Left kidney (tissue), 1 donor: ENCODE measurements at regions not wholly inside any gene's neighbourhood (a gene's known extent, or its start where the extent isn't known, plus 50 kb on each side); places are given as distances from the start of the nearest gene placed in this dataset.

Experiments
- DNase-seq: peaks from one replicate; pipeline ENCODE4 v3.0.0-alpha.2; 2013

DNA sequence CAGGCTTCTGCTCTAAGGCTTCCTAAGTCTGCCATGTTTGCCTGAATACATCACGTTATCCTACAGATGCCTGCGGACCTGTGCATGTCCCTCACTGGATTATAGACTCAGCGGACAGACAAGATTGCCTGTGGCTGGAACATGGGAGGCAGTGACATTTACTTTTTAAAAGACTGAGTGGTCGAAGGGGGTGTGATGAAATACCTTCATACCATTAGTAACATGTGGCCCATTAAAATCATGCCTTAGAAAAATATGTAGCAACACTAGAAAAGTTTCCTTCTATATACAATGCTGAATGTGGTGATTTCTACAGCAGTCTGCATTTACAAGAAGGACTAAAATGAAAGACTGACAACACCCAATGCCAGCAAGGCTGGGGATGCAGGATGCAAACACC is 154.4 kb downstream of the ASB1 start:
- DNase-seq: no peak

DNA sequence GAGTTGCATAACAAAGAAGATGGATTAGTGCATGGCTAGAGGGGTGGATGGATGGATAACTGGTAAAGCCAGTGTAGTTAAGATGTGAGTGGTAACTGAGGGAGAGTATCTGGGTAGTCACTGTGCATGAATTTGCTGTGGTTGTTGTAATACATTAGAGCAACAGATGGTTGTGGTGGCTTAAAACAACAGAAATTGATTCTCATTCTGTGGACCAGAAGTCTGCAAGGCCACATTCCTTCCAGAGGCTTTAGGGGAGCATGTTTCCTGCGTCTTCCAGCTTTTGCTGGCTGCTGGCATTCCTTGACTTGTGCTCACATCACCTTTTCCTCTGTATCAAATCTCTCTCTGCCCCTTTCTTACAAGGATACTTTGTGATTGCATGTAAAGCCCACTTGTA is 155.4 kb downstream of the ASB1 start:
- DNase-seq: no peak

DNA sequence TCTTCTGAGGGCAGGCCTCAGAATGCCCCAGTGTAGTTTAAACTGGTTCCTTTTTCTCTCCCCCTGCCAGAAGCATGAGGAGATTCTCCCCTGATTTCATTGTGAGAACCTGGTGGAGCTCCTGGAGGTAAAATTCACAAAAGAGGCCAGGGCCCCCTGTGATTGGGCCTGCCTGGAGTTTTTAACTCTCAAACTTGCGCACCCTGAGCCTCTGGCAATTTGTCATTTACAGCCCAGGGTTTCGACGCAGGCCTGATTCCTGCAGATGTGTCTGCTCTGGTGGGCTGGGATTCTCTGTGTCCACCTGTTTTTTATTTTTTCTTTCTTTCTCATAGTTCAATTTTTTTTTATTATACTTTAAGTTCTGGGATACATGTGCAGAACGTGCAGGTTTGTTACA is 157.9 kb downstream of the ASB1 start:
- DNase-seq: no peak

DNA sequence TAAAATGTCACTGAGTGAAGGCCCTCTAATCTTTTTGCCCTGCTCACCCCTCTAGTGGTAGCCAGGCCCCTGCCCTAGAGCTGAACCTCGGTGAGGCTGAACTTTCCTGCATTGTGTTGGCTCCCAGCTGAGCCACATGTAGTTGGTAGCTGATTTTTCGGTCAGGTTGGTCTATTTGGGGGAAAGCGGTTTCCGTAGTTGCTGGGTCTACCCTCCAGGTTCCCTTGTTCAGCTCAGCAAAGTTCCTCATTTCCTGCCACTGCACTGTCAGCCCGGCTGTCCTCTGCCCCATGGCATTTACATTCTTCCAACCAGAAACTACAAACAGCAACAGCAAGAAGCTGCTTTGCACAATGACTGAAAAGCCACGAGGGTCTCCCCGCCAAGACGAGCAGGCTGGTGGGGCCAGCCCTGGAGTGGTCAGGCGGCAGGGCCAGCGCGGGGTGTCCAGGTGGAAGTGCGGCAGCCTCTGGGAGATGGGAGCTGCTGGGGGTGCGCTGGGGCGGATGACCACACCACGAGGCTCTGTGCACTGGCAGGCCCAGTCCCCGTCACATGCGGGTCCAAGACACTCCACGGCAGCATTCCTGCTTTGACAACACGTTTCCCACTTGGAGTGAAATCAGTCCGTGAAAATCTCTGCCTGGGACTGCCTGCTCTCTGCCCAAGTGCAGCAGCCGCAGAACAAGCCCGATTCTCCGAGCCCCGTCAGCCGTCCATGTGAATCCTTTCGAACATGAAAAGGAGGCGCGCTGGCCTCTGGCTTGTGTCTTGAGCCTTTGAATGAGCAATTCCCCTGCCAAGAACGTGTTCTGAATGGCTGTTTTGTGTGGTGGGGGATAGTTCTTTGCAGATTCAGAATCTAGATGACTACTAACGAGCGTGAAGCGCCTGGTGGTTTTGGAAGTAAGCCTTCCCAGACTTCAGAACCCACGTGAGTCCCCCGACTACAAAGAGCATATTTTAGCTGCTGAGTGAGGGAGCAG is 159.4 kb downstream of the ASB1 start:
- DNase-seq: no peak

- no peak for DNase-seq
Measured at GRCh38 chr2:238586931-238587775, 160.4 kb downstream of the ASB1 start.

DNA sequence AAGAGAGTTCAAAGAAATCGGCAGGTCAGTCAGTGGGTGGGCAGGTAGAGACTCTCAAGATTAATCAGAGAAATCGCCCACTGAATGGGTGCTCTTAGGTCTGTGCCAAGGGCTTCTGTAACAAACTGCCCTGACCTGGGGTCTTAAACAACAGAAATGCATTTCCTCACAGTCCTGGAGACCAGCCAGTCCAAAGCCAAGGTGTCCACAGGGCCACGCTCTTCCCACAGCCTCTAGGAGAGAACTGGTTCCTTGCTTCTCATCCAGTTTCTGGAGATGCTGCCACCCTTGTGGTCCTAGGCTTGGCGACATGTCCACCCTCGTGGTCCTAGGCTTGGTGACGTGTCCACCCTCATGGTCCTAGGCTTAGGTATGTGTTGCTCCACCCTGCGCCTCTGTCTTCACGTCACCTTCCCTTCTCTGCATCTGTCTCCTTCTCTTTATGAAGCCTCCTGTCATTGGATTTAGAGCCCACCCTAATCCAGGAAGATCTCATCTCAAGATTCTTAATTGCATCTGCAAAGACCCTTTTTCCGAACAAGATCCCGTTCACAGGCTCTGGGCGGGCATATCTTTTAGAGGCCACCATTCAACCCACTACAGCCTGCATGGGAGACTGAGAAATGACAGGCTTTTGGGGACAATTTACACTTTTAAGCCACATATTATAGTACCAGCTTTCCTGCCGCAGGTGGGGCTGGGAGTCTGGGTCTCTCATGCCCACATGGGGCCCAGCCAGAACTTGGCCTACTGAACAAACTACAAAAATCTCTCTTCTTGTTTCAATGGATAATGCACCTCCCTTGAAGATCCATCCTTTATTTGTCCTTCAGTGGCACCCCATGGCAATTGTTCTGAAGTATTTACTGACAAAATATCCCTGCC is 161.3 kb downstream of the ASB1 start:
- DNase-seq: no peak

DNA sequence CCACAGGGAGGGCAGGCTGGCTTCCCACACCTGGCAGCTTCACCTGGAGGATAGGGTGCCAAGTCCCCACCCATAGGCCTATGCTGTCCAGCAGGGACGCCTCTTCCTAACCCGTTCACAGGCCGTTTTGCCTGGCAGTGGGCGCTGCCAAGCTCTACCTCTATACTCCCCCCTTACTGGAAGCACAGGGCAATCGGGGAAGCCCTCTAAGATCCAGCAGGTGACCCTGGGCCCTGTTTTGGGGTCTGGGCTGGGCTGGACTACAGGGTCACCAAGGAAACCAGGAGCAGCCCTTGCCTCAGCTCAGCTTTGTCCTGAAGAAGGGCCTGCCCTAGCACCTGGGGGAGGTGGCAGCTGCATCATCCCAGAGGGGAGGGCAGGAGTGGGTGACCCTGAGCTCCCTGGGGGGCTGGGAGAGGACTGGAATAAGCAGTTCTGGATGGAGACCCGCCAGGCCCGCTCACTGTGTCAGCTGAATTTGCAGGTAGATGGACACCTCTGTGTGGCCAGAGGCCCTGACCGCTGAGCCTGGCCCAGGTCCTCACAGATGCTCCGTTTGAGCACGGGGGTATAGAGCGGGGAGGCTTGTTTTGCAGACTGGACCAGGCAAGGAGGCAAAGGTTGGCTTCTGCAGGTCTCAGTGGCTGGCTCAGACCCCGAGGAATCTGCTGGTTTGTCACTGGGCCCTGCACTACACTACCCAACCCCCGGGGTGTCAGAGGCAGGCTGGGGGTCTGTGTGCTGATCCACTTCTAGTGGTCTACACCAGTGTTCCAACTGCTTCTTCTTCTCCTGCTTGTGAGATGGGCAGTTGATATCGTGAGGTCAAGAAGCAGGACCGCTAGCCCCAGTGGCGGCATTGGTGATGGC is 163.1 kb downstream of the ASB1 start:
- DNase-seq: no peak

- no peak for DNase-seq
Measured at GRCh38 chr2:238591732-238592131, 165.0 kb downstream of the ASB1 start.

DNA sequence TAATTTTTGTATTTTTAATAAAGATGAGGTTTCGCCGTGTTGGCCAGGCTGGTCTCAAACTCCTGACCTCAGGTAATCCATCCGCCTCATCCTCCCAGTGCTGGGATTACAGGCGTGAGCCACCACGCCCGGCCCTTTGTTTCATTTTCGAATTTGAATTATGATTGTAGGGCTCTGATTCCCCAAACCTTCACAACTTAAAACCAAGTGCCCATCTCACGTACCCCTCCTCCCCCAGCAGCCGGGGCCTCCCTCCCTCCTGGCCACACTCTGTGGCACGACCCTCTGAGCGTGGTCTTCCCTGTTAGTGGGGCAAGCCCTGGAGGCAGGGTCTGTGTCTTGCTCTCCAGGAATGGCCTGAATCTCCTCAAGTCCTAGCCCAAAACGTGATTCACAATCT is 166.5 kb downstream of the ASB1 start:
- no peak for DNase-seq

DNA sequence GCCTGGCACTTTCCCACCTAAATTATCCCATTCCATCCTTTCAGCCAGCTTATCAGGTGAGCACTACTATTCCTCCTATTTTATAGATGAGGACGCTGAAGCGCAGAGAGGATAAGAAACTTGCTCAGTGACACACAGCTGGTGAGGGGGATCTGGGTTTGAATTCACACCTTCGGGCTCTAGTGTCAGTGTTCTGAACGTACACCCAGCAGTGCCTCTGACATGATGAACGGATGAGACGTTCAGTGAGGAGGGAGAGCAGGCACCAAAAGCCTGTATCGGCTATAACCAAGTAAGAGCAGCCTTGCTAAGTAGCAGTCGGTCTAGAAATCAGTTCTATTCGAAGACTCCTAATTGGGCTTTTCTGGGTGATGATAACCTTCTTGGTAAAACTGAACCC is 167.0 kb downstream of the ASB1 start:
- DNase-seq: no peak

DNA sequence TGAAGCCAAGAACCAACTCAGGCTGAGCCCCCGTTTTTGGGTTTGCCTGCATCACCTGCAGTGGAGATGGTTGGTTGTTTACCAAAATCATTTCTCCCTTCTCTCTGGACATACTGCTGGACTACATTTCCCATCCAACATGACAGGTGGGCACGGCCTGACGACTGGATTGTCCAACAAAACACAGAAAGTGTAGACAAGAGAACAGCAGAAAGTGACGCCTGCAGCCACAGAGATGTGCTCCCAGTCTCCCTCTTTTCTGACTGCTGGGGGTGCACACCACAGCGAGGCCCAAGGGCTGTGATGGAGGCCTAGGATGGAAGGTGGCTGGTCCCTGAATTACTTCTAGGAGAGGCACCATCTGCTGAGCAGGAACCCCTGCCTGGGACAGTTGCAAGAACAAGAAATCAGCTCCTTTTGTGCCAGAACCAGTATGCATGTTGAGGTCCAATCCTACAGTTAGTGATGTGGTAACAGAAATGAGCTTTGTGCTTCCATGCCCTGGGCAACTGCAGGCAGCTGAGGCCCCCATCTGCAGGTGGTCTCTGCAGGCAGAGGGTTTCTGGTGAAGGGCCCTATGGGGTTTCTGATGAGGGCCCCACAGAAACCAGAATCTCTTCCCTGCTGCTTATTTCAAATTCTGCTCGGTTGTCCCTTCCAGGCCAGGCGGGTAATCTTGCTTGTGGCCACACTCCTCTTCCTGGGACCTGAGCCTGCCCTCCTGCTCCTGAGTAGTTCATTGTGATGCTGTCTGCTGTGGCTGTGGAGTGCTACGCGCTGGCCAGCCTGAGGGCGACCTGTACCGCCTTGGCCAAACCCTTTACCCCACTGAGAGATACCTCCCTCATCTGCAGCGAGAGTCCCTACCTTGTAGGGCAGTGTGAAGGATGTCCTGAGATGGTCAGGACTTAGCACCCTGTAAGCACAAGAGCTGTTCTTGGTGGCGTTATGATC is 168.3 kb downstream of the ASB1 start:
- no peak for DNase-seq

- DNase-seq: no peak
Measured at GRCh38 chr2:238595750-238596570, 169.2 kb downstream of the ASB1 start.

- DNase-seq: peak; percentile 43
Measured at GRCh38 chr2:238596571-238597551, 170.1 kb downstream of the ASB1 start.

- no peak for DNase-seq
Measured at GRCh38 chr2:238597638-238598528, 171.2 kb downstream of the ASB1 start.

- DNase-seq: no peak
Measured at GRCh38 chr2:238598802-238599530, 172.2 kb downstream of the ASB1 start.
